ENCODE measurements at regions not wholly inside any gene's neighbourhood (a gene's known extent, or its start where the extent isn't known, plus 50 kb on each side); places are given as distances from the start of the nearest gene placed in this dataset.

- no peak overlapping the region for H3K27ac ChIP-seq
- no peak for TF ChIP-seq CTCF (conservative IDR thresholded peaks at IDR 0.05)
These were observed 74.4 kb upstream of the MDFIC2 start for GRCh38 chr3:70386846-70387245.

- no peak overlapping the region for H3K27ac ChIP-seq
These were observed 73.6 kb upstream of the MDFIC2 start for GRCh38 chr3:70386043-70386442.

GRCh38 chr3:70383360-70383831 lies 71.0 kb upstream of the MDFIC2 start:
- no peak overlapping the region for H3K27ac ChIP-seq
- TF ChIP-seq CTCF (conservative IDR thresholded peaks at IDR 0.05): no peak

More at GRCh38 chr3:70386043-70386442, 73.6 kb upstream of the MDFIC2 start:
- TF ChIP-seq CTCF (conservative IDR thresholded peaks at IDR 0.05): no peak

- H3K27ac ChIP-seq: no peak overlapping the region
- no peak for TF ChIP-seq CTCF (conservative IDR thresholded peaks at IDR 0.05)
These were observed 61.7 kb upstream of the MDFIC2 start for GRCh38 chr3:70374179-70374578.

Data from VCaP (cell line).